H9 (cell line): ENCODE measurements at regions not wholly inside any gene's neighbourhood (a gene's known extent, or its start where the extent isn't known, plus 50 kb on each side); places are given as distances from the start of the nearest gene placed in this dataset.
"Not testable (repeated sequence)": the region's sequence is repeated elsewhere in the genome, so short reads cannot be mapped to it uniquely, and the experiment has no call there.

Experiments
- DNase-seq: peaks from one replicate; pipeline ENCODE4 v3.0.0-alpha.2; 2017
- H2AFZ ChIP-seq: one replicate; pipeline ENCODE4 v1.6.1; 2013; ENCODE audit warnings: mild to moderate bottlenecking, low read length, control low read depth, moderate library complexity
- H2AK5ac ChIP-seq: 2 replicates; pipeline ENCODE4 v1.6.1; 2013; ENCODE audit warnings: low read length, control low read depth, mixed read lengths; ENCODE audit not compliant: insufficient read length
- H2BK120ac ChIP-seq: one replicate; pipeline ENCODE4 v1.6.1; 2013; ENCODE audit warnings: low read depth, mild to moderate bottlenecking, low read length, control low read depth, inconsistent platforms; ENCODE audit not compliant: poor library complexity, severe bottlenecking
- H2BK12ac ChIP-seq: 2 replicates; pipeline ENCODE4 v1.6.1; 2013; ENCODE audit warnings: low read length, control low read depth, mixed read lengths, low read depth; ENCODE audit not compliant: insufficient read length
- H2BK15ac ChIP-seq: 2 replicates; pipeline ENCODE4 v1.6.1; 2013; ENCODE audit warnings: low read depth, low read length, control low read depth
- H2BK20ac ChIP-seq: one replicate; pipeline ENCODE4 v1.6.1; 2013; ENCODE audit warnings: low read depth, mild to moderate bottlenecking, low read length, control low read depth, inconsistent platforms; ENCODE audit not compliant: poor library complexity, severe bottlenecking
- H2BK5ac ChIP-seq: 2 replicates; pipeline ENCODE4 v1.6.1; 2013; ENCODE audit warnings: low read length, control low read depth, mixed read lengths; ENCODE audit not compliant: insufficient read length
- H3K14ac ChIP-seq: 2 replicates; pipeline ENCODE4 v1.6.1; 2013; ENCODE audit warnings: low read length, control low read depth; ENCODE audit not compliant: insufficient read depth
- H3K18ac ChIP-seq: 2 replicates; pipeline ENCODE4 v1.6.1; 2013; ENCODE audit warnings: low read depth, mild to moderate bottlenecking, mixed read lengths, low read length, control low read depth; ENCODE audit not compliant: insufficient read length
- H3K23ac ChIP-seq: 2 replicates; pipeline ENCODE4 v1.6.1; 2013; ENCODE audit warnings: low read length, control low read depth, mixed read lengths, low read depth; ENCODE audit not compliant: insufficient read length
- H3K23me2 ChIP-seq: 2 replicates; pipeline ENCODE4 v1.6.1; 2013; ENCODE audit warnings: low read depth, mild to moderate bottlenecking, mixed read lengths, low read length, control low read depth; ENCODE audit not compliant: insufficient read length, poor library complexity, severe bottlenecking
- H3K27ac ChIP-seq: 2 replicates; pipeline ENCODE4 v1.5.1; 2013; ENCODE audit warnings: low read length, control low read depth, mixed read lengths, low read depth; ENCODE audit not compliant: insufficient read length
- H3K27me3 ChIP-seq: 2 replicates; pipeline ENCODE4 v1.6.1; 2013; ENCODE audit warnings: low read length, control low read depth, inconsistent platforms; ENCODE audit not compliant: insufficient read depth
- H3K4ac ChIP-seq: 2 replicates; pipeline ENCODE4 v1.6.1; 2013; ENCODE audit warnings: low read depth, mild to moderate bottlenecking, control low read depth, inconsistent platforms, low read length, moderate library complexity
- H3K4me1 ChIP-seq: 2 replicates; pipeline ENCODE4 v1.6.1; 2013; ENCODE audit warnings: low read length, control low read depth, inconsistent platforms; ENCODE audit not compliant: insufficient read depth
- H3K4me2 ChIP-seq: 2 replicates; pipeline ENCODE4 v1.6.1; 2013; ENCODE audit warnings: low read length, control low read depth, mixed read lengths; ENCODE audit not compliant: insufficient read length, insufficient read depth
- H3K56ac ChIP-seq: 2 replicates; pipeline ENCODE4 v1.6.1; 2013; ENCODE audit warnings: low read depth, mild to moderate bottlenecking, mixed read lengths, low read length, control low read depth; ENCODE audit not compliant: insufficient read length
- H3K79me1 ChIP-seq: 2 replicates; pipeline ENCODE4 v1.6.1; 2013; ENCODE audit warnings: low read depth, mild to moderate bottlenecking, moderate library complexity, low read length, control low read depth, inconsistent platforms; ENCODE audit not compliant: insufficient read depth, poor library complexity, severe bottlenecking
- H3K79me2 ChIP-seq: 2 replicates; pipeline ENCODE4 v1.6.1; 2013; ENCODE audit warnings: low read length, control low read depth, inconsistent platforms; ENCODE audit not compliant: insufficient read depth
- H3K9ac ChIP-seq: 2 replicates; pipeline ENCODE4 v1.6.1; 2013; ENCODE audit warnings: low read length, control low read depth, mixed read lengths; ENCODE audit not compliant: insufficient read length; ENCODE audit errors: extremely low read depth
- H3K9me3 ChIP-seq: one replicate; pipeline ENCODE4 v1.6.1; 2013; ENCODE audit warnings: low read depth, low read length, inconsistent platforms; ENCODE audit not compliant: control insufficient read depth
- H3T11ph ChIP-seq: one replicate; pipeline ENCODE4 v1.6.1; 2013; ENCODE audit warnings: mild to moderate bottlenecking, low read length, control low read depth, inconsistent platforms
- H4K20me1 ChIP-seq: one replicate; pipeline ENCODE4 v1.6.1; 2013; ENCODE audit not compliant: control insufficient read depth, insufficient read length, insufficient read depth
- H4K5ac ChIP-seq: 2 replicates; pipeline ENCODE4 v1.6.1; 2013; ENCODE audit warnings: low read depth, mild to moderate bottlenecking, mixed read lengths, low read length, control low read depth; ENCODE audit not compliant: insufficient read length
- H4K8ac ChIP-seq: replicated peaks from 2 replicates; pipeline ENCODE4 v1.6.1; 2013; ENCODE audit warnings: low read length, control low read depth, mixed read lengths, low read depth; ENCODE audit not compliant: insufficient read length
- H4K91ac ChIP-seq: 2 replicates; pipeline ENCODE4 v1.6.1; 2013; ENCODE audit warnings: low read depth, mild to moderate bottlenecking, moderate library complexity, mixed read lengths, low read length, control low read depth; ENCODE audit not compliant: insufficient read length
- H3K27ac Mint-ChIP-seq, 3 experiments: 2 replicates in 2 of 3; 3 replicates in 1 of 3; pipeline ENCODE4 v1.8.0; 2020 to 2021; ENCODE audit warnings: mixed read lengths in 3 of 3, mild to moderate bottlenecking in 1 of 3, moderate library complexity in 1 of 3
- H3K27me3 Mint-ChIP-seq: 2 replicates; pipeline ENCODE4 v1.8.0; 2021; ENCODE audit warnings: low read depth, mild to moderate bottlenecking, moderate library complexity, mixed read lengths
- H3K36me3 Mint-ChIP-seq, 3 experiments: 2 replicates in 2 of 3; 3 replicates in 1 of 3; pipeline ENCODE4 v1.8.0; 2020 to 2021; ENCODE audit warnings: low read depth in 3 of 3, mixed read lengths in 3 of 3; ENCODE audit not compliant: insufficient read depth in 1 of 3
- H3K4me1 Mint-ChIP-seq, 2 experiments: 2 replicates each; pipeline ENCODE4 v1.8.0; 2020; ENCODE audit warnings: mixed read lengths in 2 of 2
- H3K4me3 Mint-ChIP-seq, 2 experiments: 2 replicates in 1 of 2; 3 replicates in 1 of 2; pipeline ENCODE4 v1.8.0; 2020 to 2021; ENCODE audit warnings: mild to moderate bottlenecking in 2 of 2, mixed read lengths in 2 of 2, moderate library complexity in 1 of 2
- H3K9me3 Mint-ChIP-seq, 2 experiments: 2 replicates in 1 of 2; 3 replicates in 1 of 2; pipeline ENCODE4 v1.8.0; 2020; ENCODE audit warnings: mild to moderate bottlenecking in 2 of 2, mixed read lengths in 2 of 2, moderate library complexity in 1 of 2
- CTCF ChIP-seq: fragments of 200-600 bp; sonication (generic); conservative IDR thresholded peaks from 3 replicates; pipeline ENCODE4 v1.8.0; 2021; ENCODE audit warnings: antibody characterized with exemption, mild to moderate bottlenecking
- WGBS: extraction: QIAGEN DNeasy Blood & Tissue Kit; methylation state at CpG from one replicate; pipeline ENCODE4 v1.1.7; 2013; ENCODE audit warnings: missing lambda C conversion rate, low lambda C conversion rate, mixed read lengths; ENCODE audit not compliant: insufficient read length; ENCODE audit errors: extremely low coverage; 5-methylcytosine and 5-hydroxymethylcytosine counted together

GRCh38 chr4:66929748-66930147 is 615.6 kb downstream of the CENPC start:
- H3K4me1 Mint-ChIP-seq: no peaks in the 10 kb centered on the region
- no peak overlapping the region for H3K4me3 Mint-ChIP-seq
- no peaks in the 10 kb centered on the region for H3K9me3 Mint-ChIP-seq
- no peak overlapping the region for H2BK15ac ChIP-seq
- WGBS: no CpG with 5 or more reads among the region's 1 CpG
- no peaks in the 10 kb centered on the region for H3K79me2 ChIP-seq
- H4K5ac ChIP-seq: no peak overlapping the region
- H3K56ac ChIP-seq: no peak overlapping the region
- H3K23ac ChIP-seq: no peak overlapping the region
- no peak for TF ChIP-seq CTCF
- no peak overlapping the region for H3K4me2 ChIP-seq
- H4K8ac ChIP-seq: no peak overlapping the region
- DNase-seq: no peak
- no peak overlapping the region for H3K4ac ChIP-seq
- no peak overlapping the region for H3K27ac ChIP-seq
- no peak overlapping the region for H4K91ac ChIP-seq
- H2BK12ac ChIP-seq: no peak overlapping the region
- no peaks in the 10 kb centered on the region for H3K9me3 ChIP-seq
- H3K79me1 ChIP-seq: no peaks in the 10 kb centered on the region
- no peak overlapping the region for H3K18ac ChIP-seq
- H2BK20ac ChIP-seq: no peak overlapping the region
- H2BK120ac ChIP-seq: no peak overlapping the region
- no peaks in the 10 kb centered on the region for H3K4me1 ChIP-seq
- H3K27me3 ChIP-seq: no peaks in the 10 kb centered on the region
- H2BK5ac ChIP-seq: no peak overlapping the region
- H3K9ac ChIP-seq: no peak overlapping the region
- no peaks in the 10 kb centered on the region for H4K20me1 ChIP-seq
- no peaks in the 10 kb centered on the region for H3K27me3 Mint-ChIP-seq
- no peak overlapping the region for H3T11ph ChIP-seq
- no peak overlapping the region for H3K14ac ChIP-seq
- no peaks in the 10 kb centered on the region for H3K23me2 ChIP-seq
- H2AK5ac ChIP-seq: no peak overlapping the region
- no peak overlapping the region for H3K27ac Mint-ChIP-seq
- no peaks in the 10 kb centered on the region for H3K36me3 Mint-ChIP-seq
- H2AFZ ChIP-seq: no peak overlapping the region

GRCh38 chr4:66928881-66929280 is 616.4 kb downstream of the CENPC start:
- not testable (repeated sequence) for H4K91ac ChIP-seq, H3K23ac ChIP-seq, H3K4me3 Mint-ChIP-seq, H2BK5ac ChIP-seq, H3K27ac Mint-ChIP-seq, H4K20me1 ChIP-seq, H2BK120ac ChIP-seq, H3K4me2 ChIP-seq, H3K79me2 ChIP-seq, H3K23me2 ChIP-seq, H3K56ac ChIP-seq, H3K4ac ChIP-seq, H2BK12ac ChIP-seq, H3K27ac ChIP-seq, H3K27me3 Mint-ChIP-seq, DNase-seq, H4K5ac ChIP-seq, H2BK15ac ChIP-seq, H3K4me1 Mint-ChIP-seq, H3K14ac ChIP-seq, H3K79me1 ChIP-seq, H3K9me3 ChIP-seq, H3K4me1 ChIP-seq, H2AK5ac ChIP-seq, H3K18ac ChIP-seq, H3K9me3 Mint-ChIP-seq, H3K9ac ChIP-seq, H2BK20ac ChIP-seq, H2AFZ ChIP-seq, H4K8ac ChIP-seq, H3K36me3 Mint-ChIP-seq, H3T11ph ChIP-seq, H3K27me3 ChIP-seq
